ENCODE measurements at regions not wholly inside any gene's neighbourhood (a gene's known extent, or its start where the extent isn't known, plus 50 kb on each side); places are given as distances from the start of the nearest gene placed in this dataset.

DNA sequence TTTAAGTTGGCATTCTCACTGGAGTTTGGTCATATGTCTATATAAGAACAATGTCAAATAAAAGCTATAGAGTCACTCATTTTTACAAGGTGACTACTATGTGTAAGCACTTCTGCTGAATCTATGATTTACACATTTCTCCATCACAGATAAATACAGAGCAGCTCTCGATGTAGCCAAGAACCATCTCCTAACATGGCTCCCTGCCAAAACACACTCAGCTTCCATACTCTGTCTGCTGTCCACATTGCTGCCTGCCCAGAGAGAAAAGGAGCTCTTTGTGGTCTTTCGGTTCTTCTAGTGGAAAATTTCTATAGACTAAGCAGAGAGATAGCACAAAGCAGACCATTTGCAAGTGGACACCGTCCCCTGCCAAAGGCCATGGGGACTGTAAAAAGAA is 190.9 kb upstream of the KLF12 start:
- H3K4me2 ChIP-seq (ENCODE audit: insufficient read depth, low read length), result no peak overlapping the region

DNA sequence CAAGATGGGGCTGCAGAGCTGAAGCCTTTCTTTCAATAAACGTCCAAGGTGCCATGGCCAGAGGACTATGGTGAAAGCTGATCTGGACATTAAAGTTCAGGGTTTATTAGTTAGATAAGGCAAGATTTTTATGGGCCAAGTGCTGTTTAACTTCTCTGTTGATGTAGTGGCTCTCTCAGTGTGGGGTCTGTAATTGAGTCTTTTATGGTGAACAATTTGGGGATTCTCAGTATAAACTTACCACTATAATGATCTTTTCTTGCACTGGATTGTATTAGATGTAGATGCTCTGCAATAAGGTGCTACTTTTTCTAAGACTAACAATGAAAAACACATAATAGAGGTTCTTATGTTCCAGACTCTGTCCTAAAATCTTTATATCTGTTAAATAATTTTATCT is 190.1 kb upstream of the KLF12 start:
- no peak overlapping the region for H3K4me2 ChIP-seq (ENCODE audit: insufficient read depth, low read length)
- no peaks in the 10 kb centered on the region for H4K20me1 ChIP-seq (replicated peaks; ENCODE audit: control insufficient read depth, insufficient read depth, low read length)
- BruUV-seq (replicated peaks), result no TSS peak
- TF ChIP-seq ZNF282 (CRISPR knock-in tag; IDR thresholded peaks at IDR 0.05), result no peak
- TF ChIP-seq KDM5B (IDR thresholded peaks at IDR 0.05; ENCODE audit: insufficient replicate concordance, low read depth, low read length), result no peak
- TF ChIP-seq FOXA1 (IDR thresholded peaks at IDR 0.05; ENCODE audit: borderline replicate concordance), result no peak
- no peak for TF ChIP-seq PTRF (tag; IDR thresholded peaks at IDR 0.05)
- no peak for TF ChIP-seq SOX6 (IDR thresholded peaks at IDR 0.05)
- TF ChIP-seq, protein P1, sequence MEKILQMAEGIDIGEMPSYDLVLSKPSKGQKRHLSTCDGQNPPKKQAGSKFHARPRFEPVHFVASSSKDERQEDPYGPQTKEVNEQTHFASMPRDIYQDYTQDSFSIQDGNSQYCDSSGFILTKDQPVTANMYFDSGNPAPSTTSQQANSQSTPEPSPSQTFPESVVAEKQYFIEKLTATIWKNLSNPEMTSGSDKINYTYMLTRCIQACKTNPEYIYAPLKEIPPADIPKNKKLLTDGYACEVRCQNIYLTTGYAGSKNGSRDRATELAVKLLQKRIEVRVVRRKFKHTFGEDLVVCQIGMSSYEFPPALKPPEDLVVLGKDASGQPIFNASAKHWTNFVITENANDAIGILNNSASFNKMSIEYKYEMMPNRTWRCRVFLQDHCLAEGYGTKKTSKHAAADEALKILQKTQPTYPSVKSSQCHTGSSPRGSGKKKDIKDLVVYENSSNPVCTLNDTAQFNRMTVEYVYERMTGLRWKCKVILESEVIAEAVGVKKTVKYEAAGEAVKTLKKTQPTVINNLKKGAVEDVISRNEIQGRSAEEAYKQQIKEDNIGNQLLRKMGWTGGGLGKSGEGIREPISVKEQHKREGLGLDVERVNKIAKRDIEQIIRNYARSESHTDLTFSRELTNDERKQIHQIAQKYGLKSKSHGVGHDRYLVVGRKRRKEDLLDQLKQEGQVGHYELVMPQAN (IDR thresholded peaks at IDR 0.05; ENCODE audit: borderline replicate concordance), result no peak
- TF ChIP-seq, protein P2, sequence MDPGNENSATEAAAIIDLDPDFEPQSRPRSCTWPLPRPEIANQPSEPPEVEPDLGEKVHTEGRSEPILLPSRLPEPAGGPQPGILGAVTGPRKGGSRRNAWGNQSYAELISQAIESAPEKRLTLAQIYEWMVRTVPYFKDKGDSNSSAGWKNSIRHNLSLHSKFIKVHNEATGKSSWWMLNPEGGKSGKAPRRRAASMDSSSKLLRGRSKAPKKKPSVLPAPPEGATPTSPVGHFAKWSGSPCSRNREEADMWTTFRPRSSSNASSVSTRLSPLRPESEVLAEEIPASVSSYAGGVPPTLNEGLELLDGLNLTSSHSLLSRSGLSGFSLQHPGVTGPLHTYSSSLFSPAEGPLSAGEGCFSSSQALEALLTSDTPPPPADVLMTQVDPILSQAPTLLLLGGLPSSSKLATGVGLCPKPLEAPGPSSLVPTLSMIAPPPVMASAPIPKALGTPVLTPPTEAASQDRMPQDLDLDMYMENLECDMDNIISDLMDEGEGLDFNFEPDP (CRISPR knock-in tag; IDR thresholded peaks at IDR 0.05), result no peak
- no peak for TF ChIP-seq CREB1 (IDR thresholded peaks at IDR 0.05)
- TF ChIP-seq CREB1 (CRISPR knock-in tag; IDR thresholded peaks at IDR 0.05), result no peak
- no peak for TF ChIP-seq TFAM (CRISPR knock-in tag; conservative IDR thresholded peaks at IDR 0.05)
- TF ChIP-seq DPF2 (IDR thresholded peaks at IDR 0.05), result no peak
- no peak for FAIRE-seq
- no peaks in the 10 kb centered on the region for H3K9me1 ChIP-seq (ENCODE audit: control insufficient read depth, insufficient read depth, low read length)
- in situ Hi-C loops (cut with MboI), result no loop called here
- CTCF ChIA-PET (ENCODE audit: low intra/inter-chr PET ratio), result no interaction called here
- no peaks in the 10 kb centered on the region for H3K9me3 ChIP-seq (replicated peaks; ENCODE audit: control insufficient read depth, insufficient read depth, low read depth, low read length)
- H3K9ac ChIP-seq (ENCODE audit: insufficient read depth in 1 of 2, low read depth in 2 of 2, low read length in 2 of 2), result no peak overlapping the region
- no peaks in the 10 kb centered on the region for H3K27me3 ChIP-seq (ENCODE audit: control insufficient read depth in 2 of 2, insufficient read depth in 2 of 2, low read length in 2 of 2)
- H3K79me2 ChIP-seq (ENCODE audit: control insufficient read depth, insufficient read depth, low read length), result no peaks in the 10 kb centered on the region
- H2AFZ ChIP-seq (ENCODE audit: low read depth, low read length), result no peak overlapping the region
- no peaks in the 10 kb centered on the region for H3K36me3 ChIP-seq (ENCODE audit: control insufficient read depth, insufficient read depth, low read length)
- H3K4me1 ChIP-seq (replicated peaks in 1 of 2; ENCODE audit: control insufficient read depth in 2 of 2, insufficient read depth in 2 of 2, low read length in 2 of 2), result no peaks in the 10 kb centered on the region
- ATAC-seq, result no peak
- intact Hi-C loops (cut with micrococcal nuclease), result no loop called here
- H3K4me3 ChIP-seq, result no peak overlapping the region
- no peak for DNase-seq (ENCODE audit: extremely low read depth in 1 of 4, low spot score in 3 of 4)
- H3K27ac ChIP-seq (ENCODE audit: extremely low read depth, low read depth, low read length), result no peak overlapping the region
- POLR2A ChIA-PET, result no interaction called here
- 0% methylated on average over 1 of the region's 1 CpG for WGBS (ENCODE audit: insufficient coverage, low coverage, missing lambda C conversion rate)

More for the DNA sequence above, 190.9 kb upstream of the KLF12 start:
- POLR2A ChIA-PET, result no interaction called here
- Histone ChIP-seq H2AFZ (ENCODE audit: low read depth, low read length) (no peak overlapping the region), H3K4me3 (no peak overlapping the region), H3K27ac (ENCODE audit: extremely low read depth, low read depth, low read length) (no peak overlapping the region), H3K27me3 (ENCODE audit: control insufficient read depth in 2 of 2, insufficient read depth in 2 of 2, low read length in 2 of 2) (no peaks in the 10 kb centered on the region), H3K79me2 (ENCODE audit: control insufficient read depth, insufficient read depth, low read length) (no peaks in the 10 kb centered on the region), H3K36me3 (ENCODE audit: control insufficient read depth, insufficient read depth, low read length) (no peaks in the 10 kb centered on the region), H3K9me3 (replicated peaks; ENCODE audit: control insufficient read depth, insufficient read depth, low read depth, low read length) (no peaks in the 10 kb centered on the region), H3K9me1 (ENCODE audit: control insufficient read depth, insufficient read depth, low read length) (no peaks in the 10 kb centered on the region), H3K9ac (ENCODE audit: insufficient read depth in 1 of 2, low read depth in 2 of 2, low read length in 2 of 2) (no peak overlapping the region), H4K20me1 (replicated peaks; ENCODE audit: control insufficient read depth, insufficient read depth, low read length) (no peaks in the 10 kb centered on the region), H3K4me1 (replicated peaks in 1 of 2; ENCODE audit: control insufficient read depth in 2 of 2, insufficient read depth in 2 of 2, low read length in 2 of 2) (no peaks in the 10 kb centered on the region)
- CTCF ChIA-PET (ENCODE audit: low intra/inter-chr PET ratio), result no interaction called here
- intact Hi-C loops (cut with micrococcal nuclease), result no loop called here
- in situ Hi-C loops (cut with MboI), result no loop called here
- FAIRE-seq, result no peak
- BruUV-seq (replicated peaks), result no TSS peak
- no peak for ATAC-seq
- 0% methylated on average over 3 of the region's 3 CpGs for WGBS (ENCODE audit: insufficient coverage, low coverage, missing lambda C conversion rate)
- no peak for DNase-seq (ENCODE audit: extremely low read depth in 1 of 4, low spot score in 3 of 4)
- TF ChIP-seq, protein P3, sequence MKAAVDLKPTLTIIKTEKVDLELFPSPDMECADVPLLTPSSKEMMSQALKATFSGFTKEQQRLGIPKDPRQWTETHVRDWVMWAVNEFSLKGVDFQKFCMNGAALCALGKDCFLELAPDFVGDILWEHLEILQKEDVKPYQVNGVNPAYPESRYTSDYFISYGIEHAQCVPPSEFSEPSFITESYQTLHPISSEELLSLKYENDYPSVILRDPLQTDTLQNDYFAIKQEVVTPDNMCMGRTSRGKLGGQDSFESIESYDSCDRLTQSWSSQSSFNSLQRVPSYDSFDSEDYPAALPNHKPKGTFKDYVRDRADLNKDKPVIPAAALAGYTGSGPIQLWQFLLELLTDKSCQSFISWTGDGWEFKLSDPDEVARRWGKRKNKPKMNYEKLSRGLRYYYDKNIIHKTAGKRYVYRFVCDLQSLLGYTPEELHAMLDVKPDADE (conservative IDR thresholded peaks at IDR 0.05; ENCODE audit: control insufficient read depth, low read depth, low read length), result no peak
- no peak for TF ChIP-seq CTBP1 (IDR thresholded peaks at IDR 0.05; ENCODE audit: borderline replicate concordance)
- TF ChIP-seq TRIM28 (IDR thresholded peaks at IDR 0.05), result no peak
- TF ChIP-seq ARHGAP35 (IDR thresholded peaks at IDR 0.05; ENCODE audit: partially characterized antibody), result no peak
- no peak for TF ChIP-seq PURB (CRISPR knock-in tag; IDR thresholded peaks at IDR 0.05; ENCODE audit: low read depth)

All from K562 (cell line).